Activated B cell treated with CpG ODN at 0.5 μM for 24 hours (primary cell): ENCODE measurements at regions not wholly inside any gene's neighbourhood (a gene's known extent, or its start where the extent isn't known, plus 50 kb on each side); places are given as distances from the start of the nearest gene placed in this dataset.

Experiments
- ATAC-seq: fragments of 200-7000 bp; cut with Tn5 transposase; one replicate; pipeline ENCODE4 v1.10.0; 2021; ENCODE audit warnings: low read depth, mild to moderate bottlenecking, moderate library complexity
- CTCF ChIA-PET: fragments of 350-600 bp; sonication (Branson Sonifier 250); formaldehyde crosslinking; loops from one replicate; lab custom pipeline; 2021; ENCODE audit warnings: antibody characterized with exemption; lab: Charles Lee
- POLR2A ChIA-PET: fragments of 350-600 bp; sonication (Branson Sonifier 250); formaldehyde crosslinking; loops from one replicate; lab custom pipeline; 2021; ENCODE audit warnings: antibody characterized with exemption; lab: Charles Lee
- DNase-seq: peaks from one replicate; pipeline ENCODE4 v3.0.0; 2022
- H3K27ac Mint-ChIP-seq: one replicate; pipeline ENCODE4 v1.8.0; 2020; ENCODE audit warnings: mixed read lengths
- H3K27me3 Mint-ChIP-seq: one replicate; pipeline ENCODE4 v1.8.0; 2021; ENCODE audit warnings: mixed read lengths
- H3K36me3 Mint-ChIP-seq: one replicate; pipeline ENCODE4 v1.8.0; 2021; ENCODE audit warnings: low read depth, mixed read lengths
- H3K4me1 Mint-ChIP-seq: one replicate; pipeline ENCODE4 v1.8.0; 2021; ENCODE audit warnings: mixed read lengths
- H3K4me3 Mint-ChIP-seq: one replicate; pipeline ENCODE4 v1.8.0; 2020; ENCODE audit warnings: mild to moderate bottlenecking, mixed read lengths
- H3K9me3 Mint-ChIP-seq: one replicate; pipeline ENCODE4 v1.8.0; 2020; ENCODE audit warnings: mixed read lengths
- CTCF ChIP-seq: fragments of 200-600 bp; IDR thresholded peaks from one replicate; pipeline ENCODE4 v1.8.0; 2022; ENCODE audit warnings: antibody characterized with exemption, mild to moderate bottlenecking
- intact Hi-C: fragments of 100-400 bp; cut with micrococcal nuclease; formaldehyde crosslinking; loops from one replicate; pipeline ENCODE4 v1.15.1; 2024

- intact Hi-C loops = loop anchor here (10.0 kb wide), 2 partner anchors 309 to 349 kb away; no protein-coding TSS in a partner anchor
- ATAC-seq (no peak), DNase-seq (no peak)
- Mint-ChIP-seq H3K36me3 (no peaks in the 10 kb centered on the region), H3K27ac (no peak overlapping the region), H3K9me3 (no peaks in the 10 kb centered on the region), H3K27me3 (peaks cover 5% of the 10 kb centered on the region), H3K4me3 (no peak overlapping the region), H3K4me1 (peaks cover 2% of the 10 kb centered on the region)
- ChIA-PET CTCF (no interaction called here), POLR2A (no interaction called here)
- TF ChIP-seq CTCF = no peak
Measured at GRCh38 chr16:16865374-16865773, 486.4 kb downstream of the NPIPA7 start.

GRCh38 chr16:16867973-16868372, 489.0 kb downstream of the NPIPA7 start:
- ChIA-PET CTCF (no interaction called here), POLR2A (no interaction called here)
- no peak for DNase-seq
- no peaks in the 10 kb centered on the region for H3K9me3 Mint-ChIP-seq
- peaks cover 12% of the 10 kb centered on the region for H3K27me3 Mint-ChIP-seq
- no peaks in the 10 kb centered on the region for H3K4me1 Mint-ChIP-seq
- H3K36me3 Mint-ChIP-seq = no peaks in the 10 kb centered on the region
- intact Hi-C loops = loop anchor here (10.0 kb wide), 2 partner anchors 307 to 347 kb away; no protein-coding TSS in a partner anchor
- no peak overlapping the region for H3K4me3 Mint-ChIP-seq
- no peak for TF ChIP-seq CTCF
- no peak for ATAC-seq
- no peak overlapping the region for H3K27ac Mint-ChIP-seq

- no peaks in the 10 kb centered on the region for H3K9me3 Mint-ChIP-seq
- no peak overlapping the region for H3K27ac Mint-ChIP-seq
- DNase-seq (no peak), ATAC-seq (no peak)
- TF ChIP-seq CTCF = no peak
- POLR2A ChIA-PET = no interaction called here
- H3K4me3 Mint-ChIP-seq = no peak overlapping the region
- no peaks in the 10 kb centered on the region for H3K4me1 Mint-ChIP-seq
- H3K36me3 Mint-ChIP-seq = no peaks in the 10 kb centered on the region
- CTCF ChIA-PET = no interaction called here
- peaks cover 12% of the 10 kb centered on the region for H3K27me3 Mint-ChIP-seq
- intact Hi-C loops = loop anchor here (10.0 kb wide), 2 partner anchors 306 to 346 kb away; no protein-coding TSS in a partner anchor
Measured at GRCh38 chr16:16868727-16869126, 489.8 kb downstream of the NPIPA7 start.

- intact Hi-C loops = loop anchor here (10.0 kb wide), 2 partner anchors 305 to 345 kb away; no protein-coding TSS in a partner anchor
- no peaks in the 10 kb centered on the region for H3K36me3 Mint-ChIP-seq
- TF ChIP-seq CTCF = no peak
- H3K4me3 Mint-ChIP-seq = no peak overlapping the region
- no peak for ATAC-seq
- H3K4me1 Mint-ChIP-seq = no peaks in the 10 kb centered on the region
- no peaks in the 10 kb centered on the region for H3K9me3 Mint-ChIP-seq
- no peak overlapping the region for H3K27ac Mint-ChIP-seq
- no peak for DNase-seq
- CTCF ChIA-PET = no interaction called here
- POLR2A ChIA-PET = no interaction called here
- peaks cover 12% of the 10 kb centered on the region for H3K27me3 Mint-ChIP-seq
Measured at GRCh38 chr16:16869746-16870145, 490.8 kb downstream of the NPIPA7 start.

GRCh38 chr16:16871196-16871595, 492.3 kb downstream of the NPIPA7 start:
- H3K9me3 Mint-ChIP-seq = no peaks in the 10 kb centered on the region
- H3K27me3 Mint-ChIP-seq = peaks cover 14% of the 10 kb centered on the region
- no peak for DNase-seq
- ATAC-seq = no peak
- H3K4me3 Mint-ChIP-seq = no peak overlapping the region
- ChIA-PET CTCF (no interaction called here), POLR2A (no interaction called here)
- intact Hi-C loops = no loop called here
- no peak overlapping the region for H3K27ac Mint-ChIP-seq
- no peaks in the 10 kb centered on the region for H3K36me3 Mint-ChIP-seq
- H3K4me1 Mint-ChIP-seq = no peaks in the 10 kb centered on the region
- no peak for TF ChIP-seq CTCF
